ENCODE measurements at regions not wholly inside any gene's neighbourhood (a gene's known extent, or its start where the extent isn't known, plus 50 kb on each side); places are given as distances from the start of the nearest gene placed in this dataset.

- CTCF ChIA-PET = interaction anchor here (0.6 kb wide), 1 partner anchor 23 kb away, joined by 3 read pairs; no protein-coding TSS in a partner anchor
- POLR2A ChIA-PET = interaction anchor here (0.6 kb wide), 1 partner anchor 490 kb away, joined by 4 read pairs; no protein-coding TSS in a partner anchor
These were observed 400.7 kb downstream of the HRH4 start for GRCh38 chr18:24860978-24861680.

GRCh38 chr18:24862201-24862816, 401.9 kb downstream of the HRH4 start:
- ChIA-PET POLR2A (no interaction called here), CTCF (no interaction called here)

- POLR2A ChIA-PET = no interaction called here
- CTCF ChIA-PET = no interaction called here
These were observed 407.9 kb downstream of the HRH4 start for GRCh38 chr18:24868311-24868710.

GRCh38 chr18:24868760-24869237, 408.4 kb downstream of the HRH4 start:
- POLR2A ChIA-PET = no interaction called here
- CTCF ChIA-PET = no interaction called here

- ChIA-PET CTCF (no interaction called here), POLR2A (no interaction called here)
These were observed 408.8 kb downstream of the HRH4 start for GRCh38 chr18:24869285-24869684.

GRCh38 chr18:24875286-24875685, 414.8 kb downstream of the HRH4 start:
- CTCF ChIA-PET = no interaction called here
- POLR2A ChIA-PET = no interaction called here

- POLR2A ChIA-PET = no interaction called here
- CTCF ChIA-PET = no interaction called here
These were observed 415.3 kb downstream of the HRH4 start for GRCh38 chr18:24875777-24876176.

GRCh38 chr18:24876266-24876665, 415.8 kb downstream of the HRH4 start:
- CTCF ChIA-PET = no interaction called here

GRCh38 chr18:24877066-24877465, 416.6 kb downstream of the HRH4 start:
- POLR2A ChIA-PET = no interaction called here
- CTCF ChIA-PET = no interaction called here

More at GRCh38 chr18:24876266-24876665, 415.8 kb downstream of the HRH4 start:
- POLR2A ChIA-PET = no interaction called here

- ChIA-PET POLR2A (no interaction called here), CTCF (no interaction called here)
These were observed 417.1 kb downstream of the HRH4 start for GRCh38 chr18:24877546-24877945.

GRCh38 chr18:24878289-24878688, 417.9 kb downstream of the HRH4 start:
- ChIA-PET POLR2A (no interaction called here), CTCF (no interaction called here)

GRCh38 chr18:24885276-24885675, 424.8 kb downstream of the HRH4 start:
- CTCF ChIA-PET = no interaction called here

GRCh38 chr18:24894880-24895279, 434.4 kb downstream of the HRH4 start:
- ChIA-PET CTCF (no interaction called here), POLR2A (no interaction called here)

More at GRCh38 chr18:24885276-24885675, 424.8 kb downstream of the HRH4 start:
- POLR2A ChIA-PET = no interaction called here

GRCh38 chr18:24897461-24897860, 437.0 kb downstream of the HRH4 start:
- ChIA-PET CTCF (no interaction called here), POLR2A (no interaction called here)

- ChIA-PET CTCF (no interaction called here), POLR2A (no interaction called here)
These were observed 441.7 kb downstream of the ZNF521 start for GRCh38 chr18:24910221-24910620.

GRCh38 chr18:24913507-24914170, 438.3 kb downstream of the ZNF521 start:
- CTCF ChIA-PET = no interaction called here
- POLR2A ChIA-PET = no interaction called here

GRCh38 chr18:24914171-24914525, 437.8 kb downstream of the ZNF521 start:
- POLR2A ChIA-PET = no interaction called here
- CTCF ChIA-PET = no interaction called here

- ChIA-PET CTCF (no interaction called here), POLR2A (no interaction called here)
These were observed 437.3 kb downstream of the ZNF521 start for GRCh38 chr18:24914685-24915084.

GRCh38 chr18:24915547-24915946, 436.4 kb downstream of the ZNF521 start:
- POLR2A ChIA-PET = no interaction called here
- CTCF ChIA-PET = no interaction called here

GRCh38 chr18:24917767-24918166, 434.2 kb downstream of the ZNF521 start:
- POLR2A ChIA-PET = no interaction called here
- CTCF ChIA-PET = no interaction called here

GRCh38 chr18:24918257-24918656, 433.7 kb downstream of the ZNF521 start:
- POLR2A ChIA-PET = no interaction called here
- CTCF ChIA-PET = no interaction called here

Data from activated CD8-positive, alpha-beta memory T cell treated with anti-CD3 and anti-CD28 coated beads for 36 hours (primary cell).